H9 (cell line): ENCODE measurements at regions not wholly inside any gene's neighbourhood (a gene's known extent, or its start where the extent isn't known, plus 50 kb on each side); places are given as distances from the start of the nearest gene placed in this dataset.

ENCODE experiments used
- DNase-seq: peaks from one replicate; pipeline ENCODE4 v3.0.0-alpha.2; 2017
- H2AFZ ChIP-seq: one replicate; pipeline ENCODE4 v1.6.1; 2013; ENCODE audit warnings: mild to moderate bottlenecking, low read length, control low read depth, moderate library complexity
- H2AK5ac ChIP-seq: 2 replicates; pipeline ENCODE4 v1.6.1; 2013; ENCODE audit warnings: low read length, control low read depth, mixed read lengths; ENCODE audit not compliant: insufficient read length
- H2BK120ac ChIP-seq: one replicate; pipeline ENCODE4 v1.6.1; 2013; ENCODE audit warnings: low read depth, mild to moderate bottlenecking, low read length, control low read depth, inconsistent platforms; ENCODE audit not compliant: poor library complexity, severe bottlenecking
- H2BK12ac ChIP-seq: 2 replicates; pipeline ENCODE4 v1.6.1; 2013; ENCODE audit warnings: low read length, control low read depth, mixed read lengths, low read depth; ENCODE audit not compliant: insufficient read length
- H2BK15ac ChIP-seq: 2 replicates; pipeline ENCODE4 v1.6.1; 2013; ENCODE audit warnings: low read depth, low read length, control low read depth
- H2BK20ac ChIP-seq: one replicate; pipeline ENCODE4 v1.6.1; 2013; ENCODE audit warnings: low read depth, mild to moderate bottlenecking, low read length, control low read depth, inconsistent platforms; ENCODE audit not compliant: poor library complexity, severe bottlenecking
- H2BK5ac ChIP-seq: 2 replicates; pipeline ENCODE4 v1.6.1; 2013; ENCODE audit warnings: low read length, control low read depth, mixed read lengths; ENCODE audit not compliant: insufficient read length
- H3K14ac ChIP-seq: 2 replicates; pipeline ENCODE4 v1.6.1; 2013; ENCODE audit warnings: low read length, control low read depth; ENCODE audit not compliant: insufficient read depth
- H3K18ac ChIP-seq: 2 replicates; pipeline ENCODE4 v1.6.1; 2013; ENCODE audit warnings: low read depth, mild to moderate bottlenecking, mixed read lengths, low read length, control low read depth; ENCODE audit not compliant: insufficient read length
- H3K23ac ChIP-seq: 2 replicates; pipeline ENCODE4 v1.6.1; 2013; ENCODE audit warnings: low read length, control low read depth, mixed read lengths, low read depth; ENCODE audit not compliant: insufficient read length
- H3K23me2 ChIP-seq: 2 replicates; pipeline ENCODE4 v1.6.1; 2013; ENCODE audit warnings: low read depth, mild to moderate bottlenecking, mixed read lengths, low read length, control low read depth; ENCODE audit not compliant: insufficient read length, poor library complexity, severe bottlenecking
- H3K27ac ChIP-seq: 2 replicates; pipeline ENCODE4 v1.5.1; 2013; ENCODE audit warnings: low read length, control low read depth, mixed read lengths, low read depth; ENCODE audit not compliant: insufficient read length
- H3K27me3 ChIP-seq: 2 replicates; pipeline ENCODE4 v1.6.1; 2013; ENCODE audit warnings: low read length, control low read depth, inconsistent platforms; ENCODE audit not compliant: insufficient read depth
- H3K4ac ChIP-seq: 2 replicates; pipeline ENCODE4 v1.6.1; 2013; ENCODE audit warnings: low read depth, mild to moderate bottlenecking, control low read depth, inconsistent platforms, low read length, moderate library complexity
- H3K4me1 ChIP-seq: 2 replicates; pipeline ENCODE4 v1.6.1; 2013; ENCODE audit warnings: low read length, control low read depth, inconsistent platforms; ENCODE audit not compliant: insufficient read depth
- H3K4me2 ChIP-seq: 2 replicates; pipeline ENCODE4 v1.6.1; 2013; ENCODE audit warnings: low read length, control low read depth, mixed read lengths; ENCODE audit not compliant: insufficient read length, insufficient read depth
- H3K56ac ChIP-seq: 2 replicates; pipeline ENCODE4 v1.6.1; 2013; ENCODE audit warnings: low read depth, mild to moderate bottlenecking, mixed read lengths, low read length, control low read depth; ENCODE audit not compliant: insufficient read length
- H3K79me1 ChIP-seq: 2 replicates; pipeline ENCODE4 v1.6.1; 2013; ENCODE audit warnings: low read depth, mild to moderate bottlenecking, moderate library complexity, low read length, control low read depth, inconsistent platforms; ENCODE audit not compliant: insufficient read depth, poor library complexity, severe bottlenecking
- H3K79me2 ChIP-seq: 2 replicates; pipeline ENCODE4 v1.6.1; 2013; ENCODE audit warnings: low read length, control low read depth, inconsistent platforms; ENCODE audit not compliant: insufficient read depth
- H3K9ac ChIP-seq: 2 replicates; pipeline ENCODE4 v1.6.1; 2013; ENCODE audit warnings: low read length, control low read depth, mixed read lengths; ENCODE audit not compliant: insufficient read length; ENCODE audit errors: extremely low read depth
- H3K9me3 ChIP-seq: one replicate; pipeline ENCODE4 v1.6.1; 2013; ENCODE audit warnings: low read depth, low read length, inconsistent platforms; ENCODE audit not compliant: control insufficient read depth
- H3T11ph ChIP-seq: one replicate; pipeline ENCODE4 v1.6.1; 2013; ENCODE audit warnings: mild to moderate bottlenecking, low read length, control low read depth, inconsistent platforms
- H4K20me1 ChIP-seq: one replicate; pipeline ENCODE4 v1.6.1; 2013; ENCODE audit not compliant: control insufficient read depth, insufficient read length, insufficient read depth
- H4K5ac ChIP-seq: 2 replicates; pipeline ENCODE4 v1.6.1; 2013; ENCODE audit warnings: low read depth, mild to moderate bottlenecking, mixed read lengths, low read length, control low read depth; ENCODE audit not compliant: insufficient read length
- H4K8ac ChIP-seq: replicated peaks from 2 replicates; pipeline ENCODE4 v1.6.1; 2013; ENCODE audit warnings: low read length, control low read depth, mixed read lengths, low read depth; ENCODE audit not compliant: insufficient read length
- H4K91ac ChIP-seq: 2 replicates; pipeline ENCODE4 v1.6.1; 2013; ENCODE audit warnings: low read depth, mild to moderate bottlenecking, moderate library complexity, mixed read lengths, low read length, control low read depth; ENCODE audit not compliant: insufficient read length
- H3K27ac Mint-ChIP-seq, 3 experiments: 2 replicates in 2 of 3; 3 replicates in 1 of 3; pipeline ENCODE4 v1.8.0; 2020 to 2021; ENCODE audit warnings: mixed read lengths in 3 of 3, mild to moderate bottlenecking in 1 of 3, moderate library complexity in 1 of 3
- H3K27me3 Mint-ChIP-seq: 2 replicates; pipeline ENCODE4 v1.8.0; 2021; ENCODE audit warnings: low read depth, mild to moderate bottlenecking, moderate library complexity, mixed read lengths
- H3K36me3 Mint-ChIP-seq, 3 experiments: 2 replicates in 2 of 3; 3 replicates in 1 of 3; pipeline ENCODE4 v1.8.0; 2020 to 2021; ENCODE audit warnings: low read depth in 3 of 3, mixed read lengths in 3 of 3; ENCODE audit not compliant: insufficient read depth in 1 of 3
- H3K4me1 Mint-ChIP-seq, 2 experiments: 2 replicates each; pipeline ENCODE4 v1.8.0; 2020; ENCODE audit warnings: mixed read lengths in 2 of 2
- H3K4me3 Mint-ChIP-seq, 2 experiments: 2 replicates in 1 of 2; 3 replicates in 1 of 2; pipeline ENCODE4 v1.8.0; 2020 to 2021; ENCODE audit warnings: mild to moderate bottlenecking in 2 of 2, mixed read lengths in 2 of 2, moderate library complexity in 1 of 2
- H3K9me3 Mint-ChIP-seq, 2 experiments: 2 replicates in 1 of 2; 3 replicates in 1 of 2; pipeline ENCODE4 v1.8.0; 2020; ENCODE audit warnings: mild to moderate bottlenecking in 2 of 2, mixed read lengths in 2 of 2, moderate library complexity in 1 of 2
- WGBS: extraction: QIAGEN DNeasy Blood & Tissue Kit; methylation state at CpG from one replicate; pipeline ENCODE4 v1.1.7; 2013; ENCODE audit warnings: missing lambda C conversion rate, low lambda C conversion rate, mixed read lengths; ENCODE audit not compliant: insufficient read length; ENCODE audit errors: extremely low coverage; 5-methylcytosine and 5-hydroxymethylcytosine counted together
- TF ChIP-seq, protein P1 (sequence below): fragments of 200-600 bp; sonication (generic); conservative IDR thresholded peaks from 3 replicates; pipeline ENCODE4 v1.8.0; 2021; ENCODE audit warnings: antibody characterized with exemption, mild to moderate bottlenecking

DNA sequence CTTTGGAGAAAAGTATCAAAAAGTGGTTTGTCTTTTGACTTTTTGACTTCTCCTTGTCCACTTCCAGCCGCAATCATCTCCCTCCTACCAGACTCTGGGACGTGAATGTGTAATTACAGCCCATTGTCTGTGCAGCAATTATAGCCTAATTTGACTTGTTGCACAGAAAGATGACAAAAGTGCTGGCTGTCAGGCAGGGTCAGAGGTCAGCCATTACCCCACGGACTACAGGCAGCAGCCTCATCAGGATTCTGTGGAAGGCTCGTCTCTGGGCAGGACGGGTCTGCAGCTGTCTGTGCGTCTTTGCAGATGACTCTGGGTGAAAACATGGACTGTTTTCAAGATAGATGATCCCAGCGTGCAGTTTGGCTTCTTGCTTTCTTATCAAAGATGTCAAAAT is 102.2 kb upstream of the EDNRB start:
- Histone ChIP-seq H3K79me1 (no peaks in the 10 kb centered on the region), H2BK120ac (no peak overlapping the region)
- H3K4me3 Mint-ChIP-seq = no peak overlapping the region

More for the DNA sequence above, 102.2 kb upstream of the EDNRB start:
- DNase-seq = no peak
- no peak overlapping the region for H2AFZ ChIP-seq
- H3K23me2 ChIP-seq = no peaks in the 10 kb centered on the region
- Mint-ChIP-seq H3K9me3 (peaks cover 7 to 36% of the 10 kb centered on the region in 2 experiments; a peak in 4 of 5 replicates), H3K27ac (no peak overlapping the region), H3K36me3 (peaks cover 9 to 16% (median 13%) of the 10 kb centered on the region in 3 experiments), H3K4me1 (peaks cover 11% of the 10 kb centered on the region in 2 experiments; a peak in 3 of 4 replicates), H3K27me3 (peaks cover 2% of the 10 kb centered on the region; the same call in 1 of the 2 replicates)
- no peaks in the 10 kb centered on the region for H4K20me1 ChIP-seq
- no peak overlapping the region for H3K4ac ChIP-seq
- no peak overlapping the region for H3T11ph ChIP-seq
- H3K23ac ChIP-seq = no peak overlapping the region
- no CpG with 5 or more reads among the region's 7 CpGs for WGBS
- H3K27ac ChIP-seq = no peak overlapping the region
- H2AK5ac ChIP-seq = no peak overlapping the region
- H3K9me3 ChIP-seq = no peaks in the 10 kb centered on the region
- H4K91ac ChIP-seq = no peak overlapping the region
- no peaks in the 10 kb centered on the region for H3K4me1 ChIP-seq
- H3K79me2 ChIP-seq = no peaks in the 10 kb centered on the region
- H3K9ac ChIP-seq = no peak overlapping the region
- H2BK5ac ChIP-seq = no peak overlapping the region
- H2BK15ac ChIP-seq = no peak overlapping the region
- no peak overlapping the region for H2BK20ac ChIP-seq
- TF ChIP-seq, protein P1, sequence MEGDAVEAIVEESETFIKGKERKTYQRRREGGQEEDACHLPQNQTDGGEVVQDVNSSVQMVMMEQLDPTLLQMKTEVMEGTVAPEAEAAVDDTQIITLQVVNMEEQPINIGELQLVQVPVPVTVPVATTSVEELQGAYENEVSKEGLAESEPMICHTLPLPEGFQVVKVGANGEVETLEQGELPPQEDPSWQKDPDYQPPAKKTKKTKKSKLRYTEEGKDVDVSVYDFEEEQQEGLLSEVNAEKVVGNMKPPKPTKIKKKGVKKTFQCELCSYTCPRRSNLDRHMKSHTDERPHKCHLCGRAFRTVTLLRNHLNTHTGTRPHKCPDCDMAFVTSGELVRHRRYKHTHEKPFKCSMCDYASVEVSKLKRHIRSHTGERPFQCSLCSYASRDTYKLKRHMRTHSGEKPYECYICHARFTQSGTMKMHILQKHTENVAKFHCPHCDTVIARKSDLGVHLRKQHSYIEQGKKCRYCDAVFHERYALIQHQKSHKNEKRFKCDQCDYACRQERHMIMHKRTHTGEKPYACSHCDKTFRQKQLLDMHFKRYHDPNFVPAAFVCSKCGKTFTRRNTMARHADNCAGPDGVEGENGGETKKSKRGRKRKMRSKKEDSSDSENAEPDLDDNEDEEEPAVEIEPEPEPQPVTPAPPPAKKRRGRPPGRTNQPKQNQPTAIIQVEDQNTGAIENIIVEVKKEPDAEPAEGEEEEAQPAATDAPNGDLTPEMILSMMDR = no peak
- H3K27me3 ChIP-seq = no peaks in the 10 kb centered on the region
- H3K56ac ChIP-seq = no peak overlapping the region
- no peak overlapping the region for H3K4me2 ChIP-seq
- no peak overlapping the region for H3K18ac ChIP-seq
- no peak overlapping the region for H2BK12ac ChIP-seq
- no peak overlapping the region for H4K8ac ChIP-seq
- no peak overlapping the region for H3K14ac ChIP-seq
- no peak overlapping the region for H4K5ac ChIP-seq
